ENCODE measurements at regions not wholly inside any gene's neighbourhood (a gene's known extent, or its start where the extent isn't known, plus 50 kb on each side); places are given as distances from the start of the nearest gene placed in this dataset.

GRCh38 chr7:81415181-81415580 lies 354.7 kb downstream of the HGF start:
- ATAC-seq (no peak), DNase-seq (no peak)
- Histone ChIP-seq H3K4me1 (no peaks in the 10 kb centered on the region), H3K27me3 (no peaks in the 10 kb centered on the region), H3K9me3 (no peaks in the 10 kb centered on the region), H3K27ac (no peak overlapping the region), H3K36me3 (no peaks in the 10 kb centered on the region), H3K4me3 (no peak overlapping the region)
- WGBS, 2 donors, result 72 to 78% methylated on average over 1 of the region's 1 CpG
- no peak for TF ChIP-seq CTCF (IDR thresholded peaks at IDR 0.05)
- intact Hi-C loops (cut with DNase I), result no loop called here

GRCh38 chr7:81414411-81414810 lies 355.4 kb downstream of the HGF start:
- ATAC-seq (no peak), DNase-seq (no peak)
- TF ChIP-seq CTCF (IDR thresholded peaks at IDR 0.05), result no peak
- H3K9me3 ChIP-seq, result no peaks in the 10 kb centered on the region
- H3K27ac ChIP-seq, result no peak overlapping the region
- no peaks in the 10 kb centered on the region for H3K36me3 ChIP-seq
- 64 to 76% methylated on average over 3 of the region's 3 CpGs for WGBS, 2 donors
- H3K4me1 ChIP-seq, result no peaks in the 10 kb centered on the region
- H3K27me3 ChIP-seq, result no peaks in the 10 kb centered on the region
- no peak overlapping the region for H3K4me3 ChIP-seq
- intact Hi-C loops (cut with DNase I), result no loop called here

GRCh38 chr7:81410471-81411117 lies 359.3 kb downstream of the HGF start:
- no peak for ATAC-seq
- no peaks in the 10 kb centered on the region for H3K36me3 ChIP-seq
- no peak for DNase-seq
- 77 to 81% methylated on average over 6 of the region's 6 CpGs for WGBS, 2 donors
- no peak overlapping the region for H3K4me3 ChIP-seq
- H3K27me3 ChIP-seq, result no peaks in the 10 kb centered on the region
- H3K9me3 ChIP-seq, result no peaks in the 10 kb centered on the region
- intact Hi-C loops (cut with DNase I), result no loop called here
- no peak for TF ChIP-seq CTCF (IDR thresholded peaks at IDR 0.05)
- H3K4me1 ChIP-seq, result no peaks in the 10 kb centered on the region
- H3K27ac ChIP-seq, result no peak overlapping the region

GRCh38 chr7:81408728-81409127 lies 361.1 kb downstream of the HGF start:
- ATAC-seq (no peak), DNase-seq (no peak)
- Histone ChIP-seq H3K4me3 (no peak overlapping the region), H3K27me3 (no peaks in the 10 kb centered on the region), H3K9me3 (no peaks in the 10 kb centered on the region), H3K4me1 (no peaks in the 10 kb centered on the region), H3K27ac (no peak overlapping the region), H3K36me3 (no peaks in the 10 kb centered on the region)
- 91 to 93% methylated on average over 2 of the region's 2 CpGs for WGBS, 2 donors
- intact Hi-C loops (cut with DNase I), result no loop called here
- TF ChIP-seq CTCF (IDR thresholded peaks at IDR 0.05), result no peak

All from heart right ventricle (tissue), 16 donors.